ENCODE measurements at regions not wholly inside any gene's neighbourhood (a gene's known extent, or its start where the extent isn't known, plus 50 kb on each side); places are given as distances from the start of the nearest gene placed in this dataset.

DNA sequence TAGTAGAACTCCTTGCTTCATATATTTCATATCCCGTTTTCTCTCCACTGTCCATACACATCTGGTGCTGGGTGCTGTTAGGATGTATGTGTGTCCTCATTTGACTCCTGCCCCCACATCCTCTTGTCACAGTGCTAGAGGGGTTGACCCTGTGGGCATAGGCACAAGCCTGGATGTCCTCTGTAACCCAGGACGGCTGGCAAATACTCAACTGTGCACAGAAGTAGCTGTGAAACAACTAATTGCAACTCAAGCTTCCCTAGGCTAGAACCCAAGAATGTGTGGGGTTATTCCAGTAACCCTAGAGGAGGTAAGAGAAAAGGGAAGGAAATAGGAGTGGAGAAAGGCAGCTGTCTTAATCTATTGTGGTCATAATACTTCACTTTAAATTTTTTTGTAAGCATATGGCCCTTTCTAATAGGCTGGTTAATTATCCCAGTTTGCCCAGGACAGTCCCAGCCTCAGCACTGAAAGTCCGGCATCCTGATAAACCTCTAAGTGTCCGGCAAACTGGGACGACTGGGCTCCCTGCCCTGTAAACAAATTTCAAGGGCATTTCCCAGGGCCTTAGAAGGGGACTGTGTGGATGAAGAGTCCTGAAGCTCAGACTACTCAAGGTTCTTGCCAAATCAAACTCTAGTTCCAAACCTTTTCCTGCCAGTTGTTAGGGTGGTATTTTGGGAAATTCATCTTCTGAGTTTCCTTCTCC, 283.2 kb upstream of the CELF2 start:
- TF ChIP-seq SPI1 (IDR thresholded peaks at IDR 0.05; ENCODE audit: borderline replicate concordance, low read depth) (no peak), POLR2AphosphoS5 (IDR thresholded peaks at IDR 0.05; ENCODE audit: low read depth) (no peak)
- TF ChIP-seq, protein P1, sequence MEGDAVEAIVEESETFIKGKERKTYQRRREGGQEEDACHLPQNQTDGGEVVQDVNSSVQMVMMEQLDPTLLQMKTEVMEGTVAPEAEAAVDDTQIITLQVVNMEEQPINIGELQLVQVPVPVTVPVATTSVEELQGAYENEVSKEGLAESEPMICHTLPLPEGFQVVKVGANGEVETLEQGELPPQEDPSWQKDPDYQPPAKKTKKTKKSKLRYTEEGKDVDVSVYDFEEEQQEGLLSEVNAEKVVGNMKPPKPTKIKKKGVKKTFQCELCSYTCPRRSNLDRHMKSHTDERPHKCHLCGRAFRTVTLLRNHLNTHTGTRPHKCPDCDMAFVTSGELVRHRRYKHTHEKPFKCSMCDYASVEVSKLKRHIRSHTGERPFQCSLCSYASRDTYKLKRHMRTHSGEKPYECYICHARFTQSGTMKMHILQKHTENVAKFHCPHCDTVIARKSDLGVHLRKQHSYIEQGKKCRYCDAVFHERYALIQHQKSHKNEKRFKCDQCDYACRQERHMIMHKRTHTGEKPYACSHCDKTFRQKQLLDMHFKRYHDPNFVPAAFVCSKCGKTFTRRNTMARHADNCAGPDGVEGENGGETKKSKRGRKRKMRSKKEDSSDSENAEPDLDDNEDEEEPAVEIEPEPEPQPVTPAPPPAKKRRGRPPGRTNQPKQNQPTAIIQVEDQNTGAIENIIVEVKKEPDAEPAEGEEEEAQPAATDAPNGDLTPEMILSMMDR (IDR thresholded peaks at IDR 0.05; ENCODE audit: insufficient read depth, low read length) = no peak

All from HL-60 (cell line).